GM12864 (cell line): ENCODE measurements at regions not wholly inside any gene's neighbourhood (a gene's known extent, or its start where the extent isn't known, plus 50 kb on each side); places are given as distances from the start of the nearest gene placed in this dataset.

ENCODE experiments used
- DNase-seq: peaks from one replicate; pipeline ENCODE4 v3.0.0-alpha.2; 2011; ENCODE audit warnings: low read depth
- H3K4me3 ChIP-seq: 2 replicates; pipeline ENCODE4 v1.5.1; 2011; ENCODE audit warnings: mild to moderate bottlenecking, low read depth, low read length, control low read depth
- CTCF ChIP-seq: IDR thresholded peaks from 2 replicates; pipeline ENCODE4 v1.5.1; 2011; ENCODE audit warnings: low read depth, mild to moderate bottlenecking, moderate library complexity, low read length, control low read depth, inconsistent platforms; ENCODE audit errors: missing control alignments

- no peak for TF ChIP-seq CTCF
- no peak for DNase-seq
- no peak overlapping the region for H3K4me3 ChIP-seq
Measured at GRCh38 chr16:85331688-85332087, 219.4 kb upstream of the CIBAR2 start.

GRCh38 chr16:85332175-85332574 lies 219.9 kb upstream of the CIBAR2 start:
- no peak for TF ChIP-seq CTCF
- no peak overlapping the region for H3K4me3 ChIP-seq
- no peak for DNase-seq

- TF ChIP-seq CTCF: no peak
- DNase-seq: no peak
- no peak overlapping the region for H3K4me3 ChIP-seq
Measured at GRCh38 chr16:85333337-85333736, 221.1 kb upstream of the CIBAR2 start.

- no peak overlapping the region for H3K4me3 ChIP-seq
- DNase-seq: no peak
- TF ChIP-seq CTCF: no peak
Measured at GRCh38 chr16:85333744-85334640, 221.7 kb upstream of the CIBAR2 start.

- no peak overlapping the region for H3K4me3 ChIP-seq
- DNase-seq: no peak
- TF ChIP-seq CTCF: no peak
Measured at GRCh38 chr16:85334718-85335583, 222.7 kb upstream of the CIBAR2 start.

GRCh38 chr16:85335584-85336491 lies 223.6 kb upstream of the CIBAR2 start:
- no peak for TF ChIP-seq CTCF
- H3K4me3 ChIP-seq: no peak overlapping the region
- DNase-seq: no peak
